GM12874 (cell line): ENCODE measurements at regions not wholly inside any gene's neighbourhood (a gene's known extent, or its start where the extent isn't known, plus 50 kb on each side); places are given as distances from the start of the nearest gene placed in this dataset.

ENCODE experiments used
- CTCF ChIP-seq: IDR thresholded peaks from 2 replicates; pipeline ENCODE4 v1.5.1; 2011; ENCODE audit warnings: low read depth, mild to moderate bottlenecking, control low read depth, low read length, moderate library complexity; ENCODE audit not compliant: insufficient read depth

- no peak for TF ChIP-seq CTCF
Measured at GRCh38 chr13:58300224-58300623, 668.7 kb downstream of the PCDH17 start.

- no peak for TF ChIP-seq CTCF
Measured at GRCh38 chr13:58300974-58301681, 669.6 kb downstream of the PCDH17 start.

GRCh38 chr13:58302349-58302748 is 670.8 kb downstream of the PCDH17 start:
- no peak for TF ChIP-seq CTCF

- TF ChIP-seq CTCF = no peak
Measured at GRCh38 chr13:58306062-58306461, 674.5 kb downstream of the PCDH17 start.

- no peak for TF ChIP-seq CTCF
Measured at GRCh38 chr13:58313219-58313618, 681.7 kb downstream of the PCDH17 start.

GRCh38 chr13:58318495-58319167 is 687.1 kb downstream of the PCDH17 start:
- TF ChIP-seq CTCF = no peak

GRCh38 chr13:58324161-58324560 is 692.6 kb downstream of the PCDH17 start:
- TF ChIP-seq CTCF = no peak
